Loucy (cell line): ENCODE measurements at regions not wholly inside any gene's neighbourhood (a gene's known extent, or its start where the extent isn't known, plus 50 kb on each side); places are given as distances from the start of the nearest gene placed in this dataset.

Source experiments
- EZH2phosphoT487 ChIP-seq: fragments of 200-600 bp; IDR thresholded peaks from 2 replicates; pipeline ENCODE4 v1.6.1; 2018; ENCODE audit warnings: antibody characterized with exemption, mild to moderate bottlenecking, moderate library complexity, borderline replicate concordance
- TF ChIP-seq, protein P1 (sequence below): fragments of 200-600 bp; sonication (generic); conservative IDR thresholded peaks from 2 replicates; pipeline ENCODE4 v1.5.1; 2014; ENCODE audit warnings: mild to moderate bottlenecking, antibody characterized with exemption, low read length

- TF ChIP-seq, protein P1, sequence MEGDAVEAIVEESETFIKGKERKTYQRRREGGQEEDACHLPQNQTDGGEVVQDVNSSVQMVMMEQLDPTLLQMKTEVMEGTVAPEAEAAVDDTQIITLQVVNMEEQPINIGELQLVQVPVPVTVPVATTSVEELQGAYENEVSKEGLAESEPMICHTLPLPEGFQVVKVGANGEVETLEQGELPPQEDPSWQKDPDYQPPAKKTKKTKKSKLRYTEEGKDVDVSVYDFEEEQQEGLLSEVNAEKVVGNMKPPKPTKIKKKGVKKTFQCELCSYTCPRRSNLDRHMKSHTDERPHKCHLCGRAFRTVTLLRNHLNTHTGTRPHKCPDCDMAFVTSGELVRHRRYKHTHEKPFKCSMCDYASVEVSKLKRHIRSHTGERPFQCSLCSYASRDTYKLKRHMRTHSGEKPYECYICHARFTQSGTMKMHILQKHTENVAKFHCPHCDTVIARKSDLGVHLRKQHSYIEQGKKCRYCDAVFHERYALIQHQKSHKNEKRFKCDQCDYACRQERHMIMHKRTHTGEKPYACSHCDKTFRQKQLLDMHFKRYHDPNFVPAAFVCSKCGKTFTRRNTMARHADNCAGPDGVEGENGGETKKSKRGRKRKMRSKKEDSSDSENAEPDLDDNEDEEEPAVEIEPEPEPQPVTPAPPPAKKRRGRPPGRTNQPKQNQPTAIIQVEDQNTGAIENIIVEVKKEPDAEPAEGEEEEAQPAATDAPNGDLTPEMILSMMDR, result no peak
- TF ChIP-seq EZH2phosphoT487, result no peak
These were observed 197.3 kb downstream of the UNC5CL start for GRCh38 chr6:40841721-40842120.
